GM12875 (cell line): ENCODE measurements at regions not wholly inside any gene's neighbourhood (a gene's known extent, or its start where the extent isn't known, plus 50 kb on each side); places are given as distances from the start of the nearest gene placed in this dataset.

Source experiments
- H3K4me3 ChIP-seq: one replicate; pipeline ENCODE4 v1.5.1; 2011; ENCODE audit warnings: low read depth, low read length, control low read depth
- TF ChIP-seq, protein P1 (sequence below): IDR thresholded peaks from 2 replicates; pipeline ENCODE4 v1.5.1; 2011; ENCODE audit warnings: low read depth, mild to moderate bottlenecking, control low read depth, inconsistent platforms, low read length, moderate library complexity, borderline replicate concordance; ENCODE audit not compliant: insufficient read depth

DNA sequence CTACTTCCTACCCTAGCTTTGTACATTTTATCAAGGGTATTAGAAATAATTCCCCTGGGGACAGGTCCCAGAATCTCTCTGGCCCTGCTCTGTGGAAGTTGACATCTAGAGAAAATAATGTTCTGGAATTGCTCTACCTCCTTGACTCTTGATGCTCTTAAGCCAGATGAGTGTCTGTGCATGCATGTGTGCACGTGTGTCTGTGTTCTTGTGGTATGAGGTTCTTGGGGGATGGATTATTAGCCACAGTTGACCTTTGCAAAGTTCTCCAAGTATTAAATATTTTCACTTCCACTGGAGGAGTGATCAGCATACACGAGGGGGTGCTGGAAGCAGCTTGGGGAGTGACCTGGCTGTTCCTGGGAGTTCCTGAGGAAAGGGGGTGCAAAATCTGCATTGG is 61.2 kb upstream of the PELI1 start:
- TF ChIP-seq, protein P1, sequence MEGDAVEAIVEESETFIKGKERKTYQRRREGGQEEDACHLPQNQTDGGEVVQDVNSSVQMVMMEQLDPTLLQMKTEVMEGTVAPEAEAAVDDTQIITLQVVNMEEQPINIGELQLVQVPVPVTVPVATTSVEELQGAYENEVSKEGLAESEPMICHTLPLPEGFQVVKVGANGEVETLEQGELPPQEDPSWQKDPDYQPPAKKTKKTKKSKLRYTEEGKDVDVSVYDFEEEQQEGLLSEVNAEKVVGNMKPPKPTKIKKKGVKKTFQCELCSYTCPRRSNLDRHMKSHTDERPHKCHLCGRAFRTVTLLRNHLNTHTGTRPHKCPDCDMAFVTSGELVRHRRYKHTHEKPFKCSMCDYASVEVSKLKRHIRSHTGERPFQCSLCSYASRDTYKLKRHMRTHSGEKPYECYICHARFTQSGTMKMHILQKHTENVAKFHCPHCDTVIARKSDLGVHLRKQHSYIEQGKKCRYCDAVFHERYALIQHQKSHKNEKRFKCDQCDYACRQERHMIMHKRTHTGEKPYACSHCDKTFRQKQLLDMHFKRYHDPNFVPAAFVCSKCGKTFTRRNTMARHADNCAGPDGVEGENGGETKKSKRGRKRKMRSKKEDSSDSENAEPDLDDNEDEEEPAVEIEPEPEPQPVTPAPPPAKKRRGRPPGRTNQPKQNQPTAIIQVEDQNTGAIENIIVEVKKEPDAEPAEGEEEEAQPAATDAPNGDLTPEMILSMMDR, result no peak
- H3K4me3 ChIP-seq, result no peak overlapping the region

DNA sequence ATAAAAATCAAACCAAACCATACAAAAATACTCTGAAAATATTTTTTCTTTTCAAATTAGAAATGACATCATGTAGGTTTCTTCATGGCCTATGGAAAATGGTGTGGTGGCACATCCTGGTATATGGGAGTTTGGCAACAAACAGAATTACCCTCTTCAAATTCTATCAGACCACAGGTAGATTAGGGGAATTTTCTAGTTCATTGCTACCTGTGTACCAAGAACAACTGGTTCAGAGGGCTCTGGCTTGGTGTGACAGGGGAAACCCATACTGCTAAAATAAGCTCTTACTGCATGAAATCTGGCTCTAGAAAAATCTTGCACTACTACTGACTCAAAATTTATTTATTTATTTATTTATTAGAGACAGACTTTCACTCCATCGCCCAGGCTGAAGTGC is 63.4 kb upstream of the PELI1 start:
- H3K4me3 ChIP-seq, result no peak overlapping the region
- TF ChIP-seq, protein P1, result no peak

DNA sequence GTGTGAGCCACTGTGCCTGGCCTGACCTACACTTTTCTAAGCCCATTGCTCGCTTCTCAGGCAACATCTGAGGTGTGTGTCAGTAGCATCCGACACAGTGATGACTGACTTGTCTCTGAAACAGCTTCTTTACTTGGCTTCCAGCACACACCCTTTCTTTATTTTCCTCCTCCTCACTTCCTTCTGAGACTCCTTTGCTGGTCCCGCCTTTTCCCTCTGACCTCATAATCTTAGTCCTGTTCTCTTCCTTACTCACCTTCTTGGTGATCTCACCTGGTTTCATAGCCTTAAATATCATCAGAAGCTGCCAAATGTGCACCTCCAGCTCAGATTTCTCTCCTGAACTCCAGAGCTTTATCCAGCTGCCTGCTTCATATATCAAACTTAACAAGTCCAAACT is 66.6 kb upstream of the PELI1 start:
- no peak overlapping the region for H3K4me3 ChIP-seq
- TF ChIP-seq, protein P1, result no peak

DNA sequence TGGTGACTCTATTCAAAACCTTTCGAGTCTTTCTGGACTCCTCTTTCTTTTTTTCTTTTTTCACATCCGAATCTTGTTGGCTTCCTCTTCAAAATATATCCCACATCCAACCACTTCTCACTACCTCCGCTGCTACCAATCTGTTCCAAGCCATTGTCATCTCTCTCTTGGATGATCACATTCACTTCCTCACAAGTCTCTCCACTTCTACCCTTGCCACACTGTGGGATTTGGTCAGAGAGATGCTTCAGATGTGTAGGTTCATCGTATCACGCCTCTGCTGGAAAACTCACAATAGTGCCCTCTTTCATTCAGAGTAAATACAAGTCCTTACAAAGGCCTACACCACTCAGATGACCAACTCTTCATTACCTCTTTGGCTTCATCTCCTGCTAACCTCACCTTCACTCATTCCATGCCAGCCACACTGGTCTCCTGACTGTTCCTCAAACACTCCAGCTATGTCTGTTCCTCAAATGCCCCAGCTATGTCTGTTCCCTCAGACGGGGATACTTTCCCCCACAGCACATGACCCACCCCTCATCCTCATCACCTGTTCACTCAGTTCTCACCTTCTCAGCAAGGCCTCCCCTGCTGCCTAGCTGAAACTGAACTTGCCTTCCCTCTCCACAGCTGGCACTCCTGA is 67.2 kb upstream of the PELI1 start:
- TF ChIP-seq, protein P1, result no peak
- no peak overlapping the region for H3K4me3 ChIP-seq

DNA sequence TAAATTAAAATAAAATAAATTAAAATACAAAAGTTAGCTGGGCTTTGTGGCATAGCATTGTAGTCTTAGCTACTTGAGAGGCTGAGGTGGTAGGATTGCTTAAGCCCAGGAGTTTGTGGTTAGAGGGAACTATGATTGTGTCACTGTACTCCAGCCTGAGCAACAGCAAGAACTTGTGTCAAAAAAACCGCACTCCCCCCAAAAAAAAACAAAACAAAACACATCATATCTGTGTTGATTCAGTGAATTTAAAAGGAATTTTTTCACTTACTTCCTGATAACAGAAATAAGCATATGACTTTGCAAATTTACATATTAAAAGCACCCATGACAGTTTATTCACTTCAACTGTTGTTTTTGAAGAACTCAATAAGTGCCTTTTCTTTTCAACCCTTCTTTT is 68.1 kb upstream of the PELI1 start:
- H3K4me3 ChIP-seq, result no peak overlapping the region
- TF ChIP-seq, protein P1, result no peak

DNA sequence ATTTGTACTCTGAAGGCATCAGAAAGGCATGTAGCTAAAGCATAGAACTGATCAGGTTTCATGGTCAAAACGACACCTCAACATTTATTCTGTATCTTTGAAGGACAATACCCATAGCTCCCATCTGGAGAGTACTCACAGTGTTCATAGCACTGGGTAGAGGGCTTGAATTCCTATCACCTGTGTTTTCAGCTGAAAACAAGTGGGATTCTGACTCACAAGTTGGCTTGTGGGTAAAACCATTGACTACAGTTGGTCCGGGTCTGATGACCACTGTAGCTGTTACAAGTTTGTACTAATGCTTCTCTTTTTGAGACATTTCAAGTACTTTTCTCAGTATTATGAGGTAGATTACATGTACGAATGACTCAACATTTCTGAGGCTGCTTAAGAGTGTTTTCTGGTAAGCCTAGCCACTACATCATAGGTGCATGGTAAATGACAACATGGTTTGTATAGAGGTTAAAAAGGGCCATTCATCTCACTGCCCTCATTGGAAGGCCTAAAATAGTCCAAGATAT is 68.6 kb upstream of the PELI1 start:
- TF ChIP-seq, protein P1, result no peak
- no peak overlapping the region for H3K4me3 ChIP-seq

DNA sequence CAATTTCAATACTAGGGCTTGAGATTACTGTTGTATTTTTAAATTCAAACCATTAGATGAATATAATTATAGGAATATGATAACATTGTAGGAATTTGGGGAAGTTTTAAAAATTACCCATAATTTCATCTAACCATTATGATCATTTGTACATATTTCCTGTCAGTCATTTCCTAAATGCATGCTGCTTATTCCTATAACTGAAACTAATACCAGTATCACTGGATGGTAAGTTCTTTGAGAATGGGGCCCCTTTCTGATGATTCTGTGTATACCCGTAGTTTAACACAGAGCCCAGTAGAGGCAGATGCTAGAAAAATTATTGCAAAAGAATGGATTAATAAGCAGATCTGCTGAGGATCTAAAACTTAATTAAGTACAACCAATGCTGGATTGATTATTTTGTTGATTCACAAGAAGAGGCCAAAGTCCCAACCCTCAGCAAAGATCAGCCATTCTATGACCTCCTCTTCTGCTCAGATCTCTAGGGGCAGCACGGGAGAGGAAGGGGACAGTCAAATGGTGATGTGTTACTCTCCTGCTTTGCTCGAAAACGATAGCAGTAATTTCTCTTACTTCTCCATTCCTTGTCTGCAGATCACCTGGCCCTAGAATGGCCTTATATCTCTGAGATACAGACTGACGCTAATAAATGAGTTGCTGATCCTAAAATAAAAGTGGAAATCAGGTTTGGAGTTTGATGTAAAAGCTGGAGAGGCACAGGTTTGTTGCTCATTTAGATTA is 69.5 kb upstream of the PELI1 start:
- TF ChIP-seq, protein P1, result no peak
- H3K4me3 ChIP-seq, result no peak overlapping the region
